H9 (cell line): ENCODE measurements at regions not wholly inside any gene's neighbourhood (a gene's known extent, or its start where the extent isn't known, plus 50 kb on each side); places are given as distances from the start of the nearest gene placed in this dataset.
A peak's percentile ranks its signal among the peaks of the same experiment; 100 is the strongest.

Source experiments
- DNase-seq: peaks from one replicate; pipeline ENCODE4 v3.0.0-alpha.2; 2017
- H2AFZ ChIP-seq: one replicate; pipeline ENCODE4 v1.6.1; 2013; ENCODE audit warnings: mild to moderate bottlenecking, low read length, control low read depth, moderate library complexity
- H2AK5ac ChIP-seq: 2 replicates; pipeline ENCODE4 v1.6.1; 2013; ENCODE audit warnings: low read length, control low read depth, mixed read lengths; ENCODE audit not compliant: insufficient read length
- H2BK120ac ChIP-seq: one replicate; pipeline ENCODE4 v1.6.1; 2013; ENCODE audit warnings: low read depth, mild to moderate bottlenecking, low read length, control low read depth, inconsistent platforms; ENCODE audit not compliant: poor library complexity, severe bottlenecking
- H2BK12ac ChIP-seq: 2 replicates; pipeline ENCODE4 v1.6.1; 2013; ENCODE audit warnings: low read length, control low read depth, mixed read lengths, low read depth; ENCODE audit not compliant: insufficient read length
- H2BK15ac ChIP-seq: 2 replicates; pipeline ENCODE4 v1.6.1; 2013; ENCODE audit warnings: low read depth, low read length, control low read depth
- H2BK20ac ChIP-seq: one replicate; pipeline ENCODE4 v1.6.1; 2013; ENCODE audit warnings: low read depth, mild to moderate bottlenecking, low read length, control low read depth, inconsistent platforms; ENCODE audit not compliant: poor library complexity, severe bottlenecking
- H2BK5ac ChIP-seq: 2 replicates; pipeline ENCODE4 v1.6.1; 2013; ENCODE audit warnings: low read length, control low read depth, mixed read lengths; ENCODE audit not compliant: insufficient read length
- H3K14ac ChIP-seq: 2 replicates; pipeline ENCODE4 v1.6.1; 2013; ENCODE audit warnings: low read length, control low read depth; ENCODE audit not compliant: insufficient read depth
- H3K18ac ChIP-seq: 2 replicates; pipeline ENCODE4 v1.6.1; 2013; ENCODE audit warnings: low read depth, mild to moderate bottlenecking, mixed read lengths, low read length, control low read depth; ENCODE audit not compliant: insufficient read length
- H3K23ac ChIP-seq: 2 replicates; pipeline ENCODE4 v1.6.1; 2013; ENCODE audit warnings: low read length, control low read depth, mixed read lengths, low read depth; ENCODE audit not compliant: insufficient read length
- H3K23me2 ChIP-seq: 2 replicates; pipeline ENCODE4 v1.6.1; 2013; ENCODE audit warnings: low read depth, mild to moderate bottlenecking, mixed read lengths, low read length, control low read depth; ENCODE audit not compliant: insufficient read length, poor library complexity, severe bottlenecking
- H3K27ac ChIP-seq: 2 replicates; pipeline ENCODE4 v1.5.1; 2013; ENCODE audit warnings: low read length, control low read depth, mixed read lengths, low read depth; ENCODE audit not compliant: insufficient read length
- H3K27me3 ChIP-seq: 2 replicates; pipeline ENCODE4 v1.6.1; 2013; ENCODE audit warnings: low read length, control low read depth, inconsistent platforms; ENCODE audit not compliant: insufficient read depth
- H3K4ac ChIP-seq: 2 replicates; pipeline ENCODE4 v1.6.1; 2013; ENCODE audit warnings: low read depth, mild to moderate bottlenecking, control low read depth, inconsistent platforms, low read length, moderate library complexity
- H3K4me1 ChIP-seq: 2 replicates; pipeline ENCODE4 v1.6.1; 2013; ENCODE audit warnings: low read length, control low read depth, inconsistent platforms; ENCODE audit not compliant: insufficient read depth
- H3K4me2 ChIP-seq: 2 replicates; pipeline ENCODE4 v1.6.1; 2013; ENCODE audit warnings: low read length, control low read depth, mixed read lengths; ENCODE audit not compliant: insufficient read length, insufficient read depth
- H3K56ac ChIP-seq: 2 replicates; pipeline ENCODE4 v1.6.1; 2013; ENCODE audit warnings: low read depth, mild to moderate bottlenecking, mixed read lengths, low read length, control low read depth; ENCODE audit not compliant: insufficient read length
- H3K79me1 ChIP-seq: 2 replicates; pipeline ENCODE4 v1.6.1; 2013; ENCODE audit warnings: low read depth, mild to moderate bottlenecking, moderate library complexity, low read length, control low read depth, inconsistent platforms; ENCODE audit not compliant: insufficient read depth, poor library complexity, severe bottlenecking
- H3K79me2 ChIP-seq: 2 replicates; pipeline ENCODE4 v1.6.1; 2013; ENCODE audit warnings: low read length, control low read depth, inconsistent platforms; ENCODE audit not compliant: insufficient read depth
- H3K9ac ChIP-seq: 2 replicates; pipeline ENCODE4 v1.6.1; 2013; ENCODE audit warnings: low read length, control low read depth, mixed read lengths; ENCODE audit not compliant: insufficient read length; ENCODE audit errors: extremely low read depth
- H3K9me3 ChIP-seq: one replicate; pipeline ENCODE4 v1.6.1; 2013; ENCODE audit warnings: low read depth, low read length, inconsistent platforms; ENCODE audit not compliant: control insufficient read depth
- H3T11ph ChIP-seq: one replicate; pipeline ENCODE4 v1.6.1; 2013; ENCODE audit warnings: mild to moderate bottlenecking, low read length, control low read depth, inconsistent platforms
- H4K20me1 ChIP-seq: one replicate; pipeline ENCODE4 v1.6.1; 2013; ENCODE audit not compliant: control insufficient read depth, insufficient read length, insufficient read depth
- H4K5ac ChIP-seq: 2 replicates; pipeline ENCODE4 v1.6.1; 2013; ENCODE audit warnings: low read depth, mild to moderate bottlenecking, mixed read lengths, low read length, control low read depth; ENCODE audit not compliant: insufficient read length
- H4K8ac ChIP-seq: replicated peaks from 2 replicates; pipeline ENCODE4 v1.6.1; 2013; ENCODE audit warnings: low read length, control low read depth, mixed read lengths, low read depth; ENCODE audit not compliant: insufficient read length
- H4K91ac ChIP-seq: 2 replicates; pipeline ENCODE4 v1.6.1; 2013; ENCODE audit warnings: low read depth, mild to moderate bottlenecking, moderate library complexity, mixed read lengths, low read length, control low read depth; ENCODE audit not compliant: insufficient read length
- H3K27ac Mint-ChIP-seq, 3 experiments: 2 replicates in 2 of 3; 3 replicates in 1 of 3; pipeline ENCODE4 v1.8.0; 2020 to 2021; ENCODE audit warnings: mixed read lengths in 3 of 3, mild to moderate bottlenecking in 1 of 3, moderate library complexity in 1 of 3
- H3K27me3 Mint-ChIP-seq: 2 replicates; pipeline ENCODE4 v1.8.0; 2021; ENCODE audit warnings: low read depth, mild to moderate bottlenecking, moderate library complexity, mixed read lengths
- H3K36me3 Mint-ChIP-seq, 3 experiments: 2 replicates in 2 of 3; 3 replicates in 1 of 3; pipeline ENCODE4 v1.8.0; 2020 to 2021; ENCODE audit warnings: low read depth in 3 of 3, mixed read lengths in 3 of 3; ENCODE audit not compliant: insufficient read depth in 1 of 3
- H3K4me1 Mint-ChIP-seq, 2 experiments: 2 replicates each; pipeline ENCODE4 v1.8.0; 2020; ENCODE audit warnings: mixed read lengths in 2 of 2
- H3K4me3 Mint-ChIP-seq, 2 experiments: 2 replicates in 1 of 2; 3 replicates in 1 of 2; pipeline ENCODE4 v1.8.0; 2020 to 2021; ENCODE audit warnings: mild to moderate bottlenecking in 2 of 2, mixed read lengths in 2 of 2, moderate library complexity in 1 of 2
- H3K9me3 Mint-ChIP-seq, 2 experiments: 2 replicates in 1 of 2; 3 replicates in 1 of 2; pipeline ENCODE4 v1.8.0; 2020; ENCODE audit warnings: mild to moderate bottlenecking in 2 of 2, mixed read lengths in 2 of 2, moderate library complexity in 1 of 2
- WGBS: extraction: QIAGEN DNeasy Blood & Tissue Kit; methylation state at CpG from one replicate; pipeline ENCODE4 v1.1.7; 2013; ENCODE audit warnings: missing lambda C conversion rate, low lambda C conversion rate, mixed read lengths; ENCODE audit not compliant: insufficient read length; ENCODE audit errors: extremely low coverage; 5-methylcytosine and 5-hydroxymethylcytosine counted together
- TF ChIP-seq, protein P1 (sequence below): fragments of 200-600 bp; sonication (generic); conservative IDR thresholded peaks from 3 replicates; pipeline ENCODE4 v1.8.0; 2021; ENCODE audit warnings: antibody characterized with exemption, mild to moderate bottlenecking

DNA sequence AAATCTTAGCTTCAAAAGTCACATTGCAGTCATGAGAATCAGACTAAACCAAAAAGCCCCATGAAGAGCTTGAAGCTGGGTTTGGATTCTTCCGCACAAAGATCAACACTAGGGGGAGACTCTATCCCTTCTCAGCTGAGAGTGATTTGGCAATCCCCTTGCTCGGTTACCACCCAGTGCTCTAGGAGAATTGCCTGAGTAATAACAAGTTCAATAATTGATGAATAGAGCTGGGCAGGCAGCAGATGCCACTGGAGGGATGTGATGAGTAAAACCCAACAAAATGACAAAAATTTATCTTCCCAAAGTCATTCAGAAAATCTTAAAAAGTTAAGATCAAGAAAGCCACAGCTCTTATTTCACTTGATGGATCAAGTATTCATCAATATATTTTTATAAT is 185.6 kb upstream of the ARID2 start:
- Histone ChIP-seq H3K27me3 (no peaks in the 10 kb centered on the region), H4K8ac (no peak overlapping the region), H3K9ac (no peak overlapping the region), H2AK5ac (no peak overlapping the region), H3K4ac (no peak overlapping the region), H3K79me1 (no peaks in the 10 kb centered on the region), H2BK5ac (no peak overlapping the region), H3K14ac (no peak overlapping the region), H4K5ac (no peak overlapping the region), H4K91ac (no peak overlapping the region), H3K23me2 (no peaks in the 10 kb centered on the region), H2BK15ac (no peak overlapping the region), H3K4me2 (no peak overlapping the region), H3K18ac (no peak overlapping the region), H3K27ac (no peak overlapping the region), H2AFZ (no peak overlapping the region), H3T11ph (no peak overlapping the region), H3K23ac (no peak overlapping the region), H2BK20ac (no peak overlapping the region), H4K20me1 (no peaks in the 10 kb centered on the region), H3K56ac (no peak overlapping the region), H2BK12ac (no peak overlapping the region), H3K9me3 (no peaks in the 10 kb centered on the region), H3K79me2 (no peaks in the 10 kb centered on the region), H2BK120ac (no peak overlapping the region), H3K4me1 (no peaks in the 10 kb centered on the region)
- H3K4me1 Mint-ChIP-seq, result no peaks in the 10 kb centered on the region
- peak; percentile 64 for DNase-seq
- no peak overlapping the region for H3K27ac Mint-ChIP-seq
- peaks cover 6% of the 10 kb centered on the region; the same call in 1 of the 2 replicates for H3K27me3 Mint-ChIP-seq
- no peak overlapping the region for H3K4me3 Mint-ChIP-seq
- H3K9me3 Mint-ChIP-seq, result no peaks in the 10 kb centered on the region
- WGBS, result no CpG with 5 or more reads among the region's 2 CpGs
- TF ChIP-seq, protein P1, sequence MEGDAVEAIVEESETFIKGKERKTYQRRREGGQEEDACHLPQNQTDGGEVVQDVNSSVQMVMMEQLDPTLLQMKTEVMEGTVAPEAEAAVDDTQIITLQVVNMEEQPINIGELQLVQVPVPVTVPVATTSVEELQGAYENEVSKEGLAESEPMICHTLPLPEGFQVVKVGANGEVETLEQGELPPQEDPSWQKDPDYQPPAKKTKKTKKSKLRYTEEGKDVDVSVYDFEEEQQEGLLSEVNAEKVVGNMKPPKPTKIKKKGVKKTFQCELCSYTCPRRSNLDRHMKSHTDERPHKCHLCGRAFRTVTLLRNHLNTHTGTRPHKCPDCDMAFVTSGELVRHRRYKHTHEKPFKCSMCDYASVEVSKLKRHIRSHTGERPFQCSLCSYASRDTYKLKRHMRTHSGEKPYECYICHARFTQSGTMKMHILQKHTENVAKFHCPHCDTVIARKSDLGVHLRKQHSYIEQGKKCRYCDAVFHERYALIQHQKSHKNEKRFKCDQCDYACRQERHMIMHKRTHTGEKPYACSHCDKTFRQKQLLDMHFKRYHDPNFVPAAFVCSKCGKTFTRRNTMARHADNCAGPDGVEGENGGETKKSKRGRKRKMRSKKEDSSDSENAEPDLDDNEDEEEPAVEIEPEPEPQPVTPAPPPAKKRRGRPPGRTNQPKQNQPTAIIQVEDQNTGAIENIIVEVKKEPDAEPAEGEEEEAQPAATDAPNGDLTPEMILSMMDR, result peak; percentile 89
- no peaks in the 10 kb centered on the region for H3K36me3 Mint-ChIP-seq
